22Rv1 (cell line): ENCODE measurements at regions not wholly inside any gene's neighbourhood (a gene's known extent, or its start where the extent isn't known, plus 50 kb on each side); places are given as distances from the start of the nearest gene placed in this dataset.

Source experiments
- H3K27ac ChIP-seq: fragments of 450-650 bp; 2 replicates; pipeline ENCODE4 v1.5.1; 2017
- ZFX ChIP-seq: fragments of 450-650 bp; IDR thresholded peaks from 2 replicates; pipeline ENCODE4 v1.6.1; 2017; ENCODE audit warnings: antibody characterized with exemption, borderline replicate concordance
- TF ChIP-seq, protein P1 (sequence below): fragments of 450-650 bp; IDR thresholded peaks from 2 replicates; pipeline ENCODE4 v1.5.1; 2017; ENCODE audit warnings: mild to moderate bottlenecking

- TF ChIP-seq, protein P1, sequence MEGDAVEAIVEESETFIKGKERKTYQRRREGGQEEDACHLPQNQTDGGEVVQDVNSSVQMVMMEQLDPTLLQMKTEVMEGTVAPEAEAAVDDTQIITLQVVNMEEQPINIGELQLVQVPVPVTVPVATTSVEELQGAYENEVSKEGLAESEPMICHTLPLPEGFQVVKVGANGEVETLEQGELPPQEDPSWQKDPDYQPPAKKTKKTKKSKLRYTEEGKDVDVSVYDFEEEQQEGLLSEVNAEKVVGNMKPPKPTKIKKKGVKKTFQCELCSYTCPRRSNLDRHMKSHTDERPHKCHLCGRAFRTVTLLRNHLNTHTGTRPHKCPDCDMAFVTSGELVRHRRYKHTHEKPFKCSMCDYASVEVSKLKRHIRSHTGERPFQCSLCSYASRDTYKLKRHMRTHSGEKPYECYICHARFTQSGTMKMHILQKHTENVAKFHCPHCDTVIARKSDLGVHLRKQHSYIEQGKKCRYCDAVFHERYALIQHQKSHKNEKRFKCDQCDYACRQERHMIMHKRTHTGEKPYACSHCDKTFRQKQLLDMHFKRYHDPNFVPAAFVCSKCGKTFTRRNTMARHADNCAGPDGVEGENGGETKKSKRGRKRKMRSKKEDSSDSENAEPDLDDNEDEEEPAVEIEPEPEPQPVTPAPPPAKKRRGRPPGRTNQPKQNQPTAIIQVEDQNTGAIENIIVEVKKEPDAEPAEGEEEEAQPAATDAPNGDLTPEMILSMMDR: no peak; the same call in 1 of the 2 replicates
- no peak for TF ChIP-seq ZFX
- no peak overlapping the region for H3K27ac ChIP-seq
Measured at GRCh38 chr1:217311766-217312165, 319.1 kb downstream of the GPATCH2 start.

DNA sequence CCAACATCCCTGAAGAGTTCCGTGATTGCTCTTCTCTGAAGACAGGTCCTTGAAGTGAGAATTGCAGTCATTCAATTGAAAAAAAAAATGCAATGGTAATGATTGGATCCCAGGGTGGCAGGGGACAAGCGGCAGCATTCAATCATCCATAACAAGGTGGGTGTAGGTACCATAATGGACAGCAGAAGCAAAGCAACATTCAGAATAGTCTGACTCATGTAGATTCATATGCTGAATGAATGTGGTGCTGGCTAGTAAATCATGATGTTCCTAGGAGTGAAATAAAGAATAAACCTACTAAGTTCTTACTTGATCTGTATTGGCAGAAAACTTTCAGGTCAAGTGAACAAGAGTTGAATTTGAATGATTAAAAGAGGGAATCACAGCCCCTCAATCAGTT is 319.6 kb downstream of the GPATCH2 start:
- H3K27ac ChIP-seq: no peak overlapping the region
- TF ChIP-seq, protein P1: no peak
- no peak for TF ChIP-seq ZFX

DNA sequence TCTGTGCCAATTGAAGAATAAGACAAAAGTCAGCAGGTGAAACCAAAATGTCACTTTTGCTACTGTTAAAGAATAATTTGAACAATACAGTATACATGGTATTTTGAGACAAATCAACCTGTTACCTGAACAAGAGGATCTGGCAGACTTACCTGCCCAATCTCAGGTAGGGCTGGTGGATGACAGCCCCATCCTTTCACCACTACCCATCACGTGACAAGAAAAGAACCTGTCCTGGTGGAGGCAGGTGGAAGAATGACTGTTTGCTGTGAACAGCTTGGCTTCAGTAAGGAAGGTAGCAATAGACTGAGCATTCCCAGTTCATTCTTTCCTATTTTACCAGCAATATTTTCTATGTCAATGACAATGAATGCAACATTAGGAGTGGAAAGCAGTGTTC is 349.6 kb downstream of the GPATCH2 start:
- TF ChIP-seq, protein P1: no peak
- no peak for TF ChIP-seq ZFX
- no peak overlapping the region for H3K27ac ChIP-seq

DNA sequence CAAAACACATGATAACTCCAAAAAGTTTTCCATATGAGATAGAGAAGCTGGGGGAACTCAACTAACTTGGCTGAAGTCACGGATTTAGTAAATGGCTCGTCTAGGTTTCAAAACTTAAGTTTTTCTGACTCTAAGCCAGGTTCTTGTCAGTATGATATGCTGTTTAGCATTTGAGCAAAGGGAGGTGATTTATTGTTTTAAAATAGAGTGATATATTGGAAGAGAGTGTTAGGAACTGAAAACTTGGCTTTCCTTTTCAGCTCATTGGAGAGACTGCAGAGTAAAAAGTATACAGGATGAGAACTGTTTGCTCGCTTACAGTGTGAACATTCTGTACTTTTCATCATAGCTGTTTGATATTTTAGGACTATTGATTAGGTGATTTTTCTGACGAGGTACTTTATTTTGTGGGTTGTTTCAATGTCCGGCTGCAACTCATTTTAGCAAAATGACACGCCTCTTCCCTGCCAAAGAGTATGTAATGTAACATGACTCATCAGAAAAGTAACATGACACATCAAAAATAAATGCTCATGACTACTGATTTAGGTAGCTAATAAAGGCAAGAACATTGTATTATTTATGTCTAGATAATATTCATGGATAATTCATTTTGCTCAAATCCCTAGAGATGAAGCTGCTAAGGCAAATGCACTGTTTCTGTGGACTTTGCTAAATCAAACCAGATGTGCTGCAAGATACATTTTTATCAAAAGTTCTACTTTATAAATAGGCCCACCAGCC is 355.1 kb downstream of the GPATCH2 start:
- TF ChIP-seq, protein P1: no peak
- TF ChIP-seq ZFX: no peak
- H3K27ac ChIP-seq: no peak overlapping the region

- H3K27ac ChIP-seq: no peak overlapping the region
- TF ChIP-seq, protein P1: no peak
- TF ChIP-seq ZFX: no peak
Measured at GRCh38 chr1:217274927-217275654, 355.8 kb downstream of the GPATCH2 start.

- TF ChIP-seq, protein P1: no peak
- no peak for TF ChIP-seq ZFX
- no peak overlapping the region for H3K27ac ChIP-seq
Measured at GRCh38 chr1:217274416-217274815, 356.5 kb downstream of the GPATCH2 start.

GRCh38 chr1:217273866-217274265 is 357.0 kb downstream of the GPATCH2 start:
- TF ChIP-seq, protein P1: no peak
- TF ChIP-seq ZFX: no peak

More at GRCh38 chr1:217273866-217274265, 357.0 kb downstream of the GPATCH2 start:
- H3K27ac ChIP-seq: no peak overlapping the region
